Neural cell (in vitro differentiated cells): ENCODE measurements at regions not wholly inside any gene's neighbourhood (a gene's known extent, or its start where the extent isn't known, plus 50 kb on each side); places are given as distances from the start of the nearest gene placed in this dataset.

ENCODE experiments used
- H2AFZ ChIP-seq: fragments of 200-600, 300-800 bp; sonication (generic), shearing (Covaris generic); 2 replicates; pipeline ENCODE4 v1.6.0; 2014; ENCODE audit warnings: low read depth, mild to moderate bottlenecking, antibody characterized with exemption, low read length, moderate library complexity
- H3F3A ChIP-seq: fragments of 200-600 bp; shearing (Covaris generic); 2 replicates; pipeline ENCODE4 v1.6.1; 2016; ENCODE audit warnings: mild to moderate bottlenecking, moderate library complexity, mixed read lengths, antibody characterized with exemption, low read length; ENCODE audit not compliant: insufficient read depth, poor library complexity, severe bottlenecking
- H3K27ac ChIP-seq: fragments of 200-600, 300-800 bp; sonication (generic), shearing (Covaris generic); 2 replicates; pipeline ENCODE4 v1.5.1; 2014; ENCODE audit warnings: mild to moderate bottlenecking, low read length, moderate library complexity
- H3K27me3 ChIP-seq: fragments of 300-800, 200-600 bp; sonication (generic), shearing (Covaris generic); 2 replicates; pipeline ENCODE4 v1.6.0; 2014; ENCODE audit warnings: mild to moderate bottlenecking, low read depth, low read length, moderate library complexity; ENCODE audit not compliant: insufficient read depth
- H3K36me3 ChIP-seq: fragments of 300-800, 200-600 bp; sonication (generic), shearing (Covaris generic); 2 replicates; pipeline ENCODE4 v1.5.1; 2014; ENCODE audit warnings: mild to moderate bottlenecking, antibody characterized with exemption, low read length, moderate library complexity; ENCODE audit not compliant: insufficient read depth
- H3K4me2 ChIP-seq: fragments of 300-800, 200-600 bp; sonication (generic), shearing (Covaris generic); 2 replicates; pipeline ENCODE4 v1.6.0; 2014; ENCODE audit warnings: mild to moderate bottlenecking, low read length
- H3K4me3 ChIP-seq: fragments of 300-800, 200-600 bp; sonication (generic), shearing (Covaris generic); 2 replicates; pipeline ENCODE4 v1.5.1; 2014; ENCODE audit warnings: mild to moderate bottlenecking, low read length, moderate library complexity
- H3K79me2 ChIP-seq: fragments of 200-600 bp; shearing (Covaris generic); replicated peaks from 2 replicates; pipeline ENCODE4 v1.6.0; 2014; ENCODE audit warnings: mild to moderate bottlenecking, low read length, moderate library complexity; ENCODE audit not compliant: insufficient read depth
- H3K9ac ChIP-seq: fragments of 300-800, 200-600 bp; sonication (generic), shearing (Covaris generic); 2 replicates; pipeline ENCODE4 v1.6.1; 2016; ENCODE audit warnings: mild to moderate bottlenecking, low read length, mixed read lengths
- H3K9me2 ChIP-seq: fragments of 200-600 bp; shearing (Covaris generic); 2 replicates; pipeline ENCODE4 v1.6.1; 2016; ENCODE audit warnings: mild to moderate bottlenecking, low read length, mixed read lengths; ENCODE audit not compliant: insufficient read depth
- H3K9me3 ChIP-seq: fragments of 200-600, 300-800 bp; sonication (generic), shearing (Covaris generic); 2 replicates; pipeline ENCODE4 v1.6.1; 2016; ENCODE audit warnings: mild to moderate bottlenecking, mixed run types, low read length, moderate library complexity, mixed read lengths
- H4K20me1 ChIP-seq: fragments of 200-600 bp; shearing (Covaris generic); 2 replicates; pipeline ENCODE4 v1.6.1; 2016; ENCODE audit warnings: mild to moderate bottlenecking, mixed run types; ENCODE audit not compliant: insufficient read depth
- EP300 ChIP-seq: fragments of 450-650 bp; conservative IDR thresholded peaks from 2 replicates; pipeline ENCODE4 v1.6.1; 2014; ENCODE audit warnings: antibody characterized with exemption, mild to moderate bottlenecking, moderate library complexity; ENCODE audit not compliant: poor library complexity, severe bottlenecking
- EZH2 ChIP-seq: fragments of 200-600, 300-800 bp; shearing (Covaris generic), sonication (generic); IDR thresholded peaks from 2 replicates; pipeline ENCODE4 v1.6.1; 2014; ENCODE audit warnings: antibody characterized with exemption, low read length, borderline replicate concordance, mild to moderate bottlenecking; ENCODE audit not compliant: insufficient read depth, poor library complexity, severe bottlenecking
- MXI1 ChIP-seq: fragments of 450-650 bp; conservative IDR thresholded peaks from 2 replicates; pipeline ENCODE4 v1.6.1; 2014; ENCODE audit warnings: antibody characterized with exemption, mild to moderate bottlenecking; ENCODE audit not compliant: poor library complexity, severe bottlenecking
- POLR2AphosphoS5 ChIP-seq: IDR thresholded peaks from 2 replicates; pipeline ENCODE4 v1.6.1; 2012
- RAD21 ChIP-seq: fragments of 450-650 bp; conservative IDR thresholded peaks from 2 replicates; pipeline ENCODE4 v1.6.1; 2014; ENCODE audit warnings: antibody characterized with exemption, mild to moderate bottlenecking, moderate library complexity
- SMC3 ChIP-seq: fragments of 450-650 bp; conservative IDR thresholded peaks from 2 replicates; pipeline ENCODE4 v1.6.1; 2014; ENCODE audit warnings: antibody characterized with exemption, mild to moderate bottlenecking, moderate library complexity; ENCODE audit not compliant: poor library complexity
- TAF1 ChIP-seq: IDR thresholded peaks from 2 replicates; pipeline ENCODE4 v1.6.1; 2012; ENCODE audit warnings: low read depth
- TF ChIP-seq, protein P1 (sequence below): fragments of 450-650 bp; IDR thresholded peaks from 2 replicates; pipeline ENCODE4 v1.5.1; 2014; ENCODE audit warnings: antibody characterized with exemption, mild to moderate bottlenecking, moderate library complexity; ENCODE audit not compliant: poor library complexity, severe bottlenecking
- TF ChIP-seq, protein P2 (sequence below): IDR thresholded peaks from 2 replicates; pipeline ENCODE4 v1.6.1; 2012; ENCODE audit warnings: borderline replicate concordance

DNA sequence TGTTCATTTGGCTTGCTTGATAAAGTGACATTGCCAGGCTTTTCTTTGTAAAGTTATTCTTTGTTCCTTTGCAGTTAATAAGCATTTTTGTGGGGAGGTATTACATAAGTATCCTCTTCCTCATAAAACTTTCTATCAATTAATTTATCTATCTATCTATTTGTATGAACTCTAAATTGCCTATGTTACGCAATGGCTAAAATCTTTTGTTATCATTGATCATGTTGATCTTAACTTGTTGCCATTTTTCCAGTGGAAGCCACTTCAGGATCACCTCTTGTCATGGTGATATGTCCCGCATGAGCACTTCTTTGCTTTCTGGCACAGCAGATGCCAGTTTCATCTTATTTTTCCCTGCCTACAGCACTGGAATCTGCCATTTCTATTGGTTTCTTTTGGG, 436.7 kb upstream of the KIF2A start:
- Histone ChIP-seq H3K9me3 (peaks cover 5% of the 10 kb centered on the region), H2AFZ (no peak overlapping the region), H3K36me3 (no peaks in the 10 kb centered on the region), H3K27ac (no peak overlapping the region), H3F3A (no peaks in the 10 kb centered on the region), H3K4me2 (no peak overlapping the region), H3K79me2 (no peaks in the 10 kb centered on the region), H3K9ac (no peak overlapping the region), H4K20me1 (no peaks in the 10 kb centered on the region), H3K9me2 (no peaks in the 10 kb centered on the region), H3K4me3 (no peak overlapping the region), H3K27me3 (no peaks in the 10 kb centered on the region)
- TF ChIP-seq MXI1 (no peak), SMC3 (no peak), EZH2 (no peak), POLR2AphosphoS5 (no peak), TAF1 (no peak), EP300 (no peak), RAD21 (no peak)
- TF ChIP-seq, protein P1, sequence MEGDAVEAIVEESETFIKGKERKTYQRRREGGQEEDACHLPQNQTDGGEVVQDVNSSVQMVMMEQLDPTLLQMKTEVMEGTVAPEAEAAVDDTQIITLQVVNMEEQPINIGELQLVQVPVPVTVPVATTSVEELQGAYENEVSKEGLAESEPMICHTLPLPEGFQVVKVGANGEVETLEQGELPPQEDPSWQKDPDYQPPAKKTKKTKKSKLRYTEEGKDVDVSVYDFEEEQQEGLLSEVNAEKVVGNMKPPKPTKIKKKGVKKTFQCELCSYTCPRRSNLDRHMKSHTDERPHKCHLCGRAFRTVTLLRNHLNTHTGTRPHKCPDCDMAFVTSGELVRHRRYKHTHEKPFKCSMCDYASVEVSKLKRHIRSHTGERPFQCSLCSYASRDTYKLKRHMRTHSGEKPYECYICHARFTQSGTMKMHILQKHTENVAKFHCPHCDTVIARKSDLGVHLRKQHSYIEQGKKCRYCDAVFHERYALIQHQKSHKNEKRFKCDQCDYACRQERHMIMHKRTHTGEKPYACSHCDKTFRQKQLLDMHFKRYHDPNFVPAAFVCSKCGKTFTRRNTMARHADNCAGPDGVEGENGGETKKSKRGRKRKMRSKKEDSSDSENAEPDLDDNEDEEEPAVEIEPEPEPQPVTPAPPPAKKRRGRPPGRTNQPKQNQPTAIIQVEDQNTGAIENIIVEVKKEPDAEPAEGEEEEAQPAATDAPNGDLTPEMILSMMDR, result no peak
- TF ChIP-seq, protein P2, sequence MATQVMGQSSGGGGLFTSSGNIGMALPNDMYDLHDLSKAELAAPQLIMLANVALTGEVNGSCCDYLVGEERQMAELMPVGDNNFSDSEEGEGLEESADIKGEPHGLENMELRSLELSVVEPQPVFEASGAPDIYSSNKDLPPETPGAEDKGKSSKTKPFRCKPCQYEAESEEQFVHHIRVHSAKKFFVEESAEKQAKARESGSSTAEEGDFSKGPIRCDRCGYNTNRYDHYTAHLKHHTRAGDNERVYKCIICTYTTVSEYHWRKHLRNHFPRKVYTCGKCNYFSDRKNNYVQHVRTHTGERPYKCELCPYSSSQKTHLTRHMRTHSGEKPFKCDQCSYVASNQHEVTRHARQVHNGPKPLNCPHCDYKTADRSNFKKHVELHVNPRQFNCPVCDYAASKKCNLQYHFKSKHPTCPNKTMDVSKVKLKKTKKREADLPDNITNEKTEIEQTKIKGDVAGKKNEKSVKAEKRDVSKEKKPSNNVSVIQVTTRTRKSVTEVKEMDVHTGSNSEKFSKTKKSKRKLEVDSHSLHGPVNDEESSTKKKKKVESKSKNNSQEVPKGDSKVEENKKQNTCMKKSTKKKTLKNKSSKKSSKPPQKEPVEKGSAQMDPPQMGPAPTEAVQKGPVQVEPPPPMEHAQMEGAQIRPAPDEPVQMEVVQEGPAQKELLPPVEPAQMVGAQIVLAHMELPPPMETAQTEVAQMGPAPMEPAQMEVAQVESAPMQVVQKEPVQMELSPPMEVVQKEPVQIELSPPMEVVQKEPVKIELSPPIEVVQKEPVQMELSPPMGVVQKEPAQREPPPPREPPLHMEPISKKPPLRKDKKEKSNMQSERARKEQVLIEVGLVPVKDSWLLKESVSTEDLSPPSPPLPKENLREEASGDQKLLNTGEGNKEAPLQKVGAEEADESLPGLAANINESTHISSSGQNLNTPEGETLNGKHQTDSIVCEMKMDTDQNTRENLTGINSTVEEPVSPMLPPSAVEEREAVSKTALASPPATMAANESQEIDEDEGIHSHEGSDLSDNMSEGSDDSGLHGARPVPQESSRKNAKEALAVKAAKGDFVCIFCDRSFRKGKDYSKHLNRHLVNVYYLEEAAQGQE, result no peak

DNA sequence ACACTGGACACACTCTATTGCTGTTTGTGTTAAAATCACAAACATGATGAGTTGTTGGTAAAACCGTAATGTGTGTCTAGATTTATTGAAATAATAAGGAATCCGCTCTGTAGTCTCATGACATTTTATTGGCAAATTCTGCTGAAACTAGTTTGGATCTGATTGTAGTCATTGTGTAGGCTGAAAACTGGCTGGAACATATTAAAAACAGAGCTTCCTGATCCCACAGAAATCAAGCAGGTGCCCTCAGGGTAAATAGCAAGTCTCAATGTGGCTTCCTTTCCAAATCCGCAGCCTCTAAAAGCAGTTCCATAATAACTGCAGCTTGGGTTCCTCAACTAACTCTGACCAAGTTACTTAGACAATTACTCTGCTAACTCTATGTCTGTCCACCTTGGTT, 427.5 kb upstream of the KIF2A start:
- no peaks in the 10 kb centered on the region for H3K27me3 ChIP-seq
- no peak overlapping the region for H2AFZ ChIP-seq
- no peaks in the 10 kb centered on the region for H3K9me2 ChIP-seq

More for the DNA sequence above, 427.5 kb upstream of the KIF2A start:
- Histone ChIP-seq H3K27ac (no peak overlapping the region), H3F3A (no peaks in the 10 kb centered on the region), H3K36me3 (no peaks in the 10 kb centered on the region), H3K9me3 (no peaks in the 10 kb centered on the region), H3K9ac (no peak overlapping the region), H3K79me2 (no peaks in the 10 kb centered on the region), H4K20me1 (no peaks in the 10 kb centered on the region), H3K4me3 (no peak overlapping the region), H3K4me2 (no peak overlapping the region)
- TF ChIP-seq MXI1 (no peak), EZH2 (no peak), SMC3 (no peak), EP300 (no peak), TAF1 (no peak), RAD21 (no peak), POLR2AphosphoS5 (no peak)
- TF ChIP-seq, protein P2, result no peak
- TF ChIP-seq, protein P1, result no peak
